NCI-H2227 treated with DMSO at 0.1 percent for 48 hours (cell line): ENCODE measurements at regions not wholly inside any gene's neighbourhood (a gene's known extent, or its start where the extent isn't known, plus 50 kb on each side); places are given as distances from the start of the nearest gene placed in this dataset.
"Not testable (repeated sequence)": the region's sequence is repeated elsewhere in the genome, so short reads cannot be mapped to it uniquely, and the experiment has no call there.

Experiments
- DNase-seq: peaks from one replicate; lab custom pipeline; 2025; lab: John Stamatoyannopoulos, UW

- DNase-seq: not testable (repeated sequence)
Observed at GRCh38 chr7:150107283-150107682, 215.9 kb upstream of the LRRC61 start.

GRCh38 chr7:150110375-150110820 is 212.8 kb upstream of the LRRC61 start:
- DNase-seq: not testable (repeated sequence)

- DNase-seq: not testable (repeated sequence)
Observed at GRCh38 chr7:150110882-150111281, 212.3 kb upstream of the LRRC61 start.

- DNase-seq: not testable (repeated sequence)
Observed at GRCh38 chr7:150111373-150112139, 211.6 kb upstream of the LRRC61 start.

GRCh38 chr7:150113301-150113700 is 209.9 kb upstream of the LRRC61 start:
- DNase-seq: not testable (repeated sequence)

GRCh38 chr7:150114591-150114990 is 208.6 kb upstream of the LRRC61 start:
- not testable (repeated sequence) for DNase-seq

- not testable (repeated sequence) for DNase-seq
Observed at GRCh38 chr7:150119966-150120365, 203.2 kb upstream of the LRRC61 start.

- not testable (repeated sequence) for DNase-seq
Observed at GRCh38 chr7:150125831-150126230, 197.3 kb upstream of the LRRC61 start.

- not testable (repeated sequence) for DNase-seq
Observed at GRCh38 chr7:150134451-150134850, 188.7 kb upstream of the LRRC61 start.

GRCh38 chr7:150135620-150136190 is 187.4 kb upstream of the LRRC61 start:
- DNase-seq: not testable (repeated sequence)

GRCh38 chr7:150139840-150140239 is 183.3 kb upstream of the LRRC61 start:
- DNase-seq: not testable (repeated sequence)

- DNase-seq: not testable (repeated sequence)
Observed at GRCh38 chr7:150141525-150142345, 181.4 kb upstream of the LRRC61 start.

- not testable (repeated sequence) for DNase-seq
Observed at GRCh38 chr7:150146124-150146523, 177.0 kb upstream of the LRRC61 start.

- not testable (repeated sequence) for DNase-seq
Observed at GRCh38 chr7:150147524-150147923, 175.6 kb upstream of the LRRC61 start.

- DNase-seq: not testable (repeated sequence)
Observed at GRCh38 chr7:150156015-150156414, 167.1 kb upstream of the LRRC61 start.

- DNase-seq: not testable (repeated sequence)
Observed at GRCh38 chr7:150158696-150159095, 164.5 kb upstream of the LRRC61 start.

- DNase-seq: not testable (repeated sequence)
Observed at GRCh38 chr7:150169515-150169914, 153.6 kb upstream of the LRRC61 start.

GRCh38 chr7:150169943-150170490 is 153.1 kb upstream of the LRRC61 start:
- DNase-seq: not testable (repeated sequence)

GRCh38 chr7:150183602-150184001 is 139.6 kb upstream of the LRRC61 start:
- not testable (repeated sequence) for DNase-seq

GRCh38 chr7:150189963-150190362 is 133.2 kb upstream of the LRRC61 start:
- not testable (repeated sequence) for DNase-seq

GRCh38 chr7:150192541-150192940 is 130.6 kb upstream of the LRRC61 start:
- DNase-seq: not testable (repeated sequence)

GRCh38 chr7:150193866-150194265 is 129.3 kb upstream of the LRRC61 start:
- not testable (repeated sequence) for DNase-seq
